HepG2 (cell line): ENCODE measurements at regions not wholly inside any gene's neighbourhood (a gene's known extent, or its start where the extent isn't known, plus 50 kb on each side); places are given as distances from the start of the nearest gene placed in this dataset.

Experiments
- ATAC-seq: fragments of 200-7000 bp; cut with Tn5 transposase; 3 replicates; pipeline ENCODE4 v1.9.1; 2020; ENCODE audit warnings: mild to moderate bottlenecking, moderate library complexity
- BruUV-seq: library from RNA; stranded (reverse); fragments of 400-500 nt; replicated peaks from 2 replicates; lab custom pipeline; 2021; lab: Mats Ljungman, UMichigan
- CTCF ChIA-PET: fragments of 300-600 bp; formaldehyde crosslinking; extraction: SDS; loops from one replicate; lab custom pipeline; 2021; ENCODE audit warnings: low total read pairs, inconsistent platforms, low intra/inter-chr PET ratio; lab: Yijun Ruan, JAX
- POLR2A ChIA-PET: fragments of 350-600 bp; sonication (Branson Sonifier 250); formaldehyde crosslinking; loops from one replicate; lab custom pipeline; 2020; ENCODE audit warnings: antibody characterized with exemption, inconsistent platforms; lab: Yijun Ruan, JAX
- DNase-seq: peaks from one replicate; pipeline ENCODE4 v3.0.0-alpha.2; 2015; ENCODE audit warnings: low spot score
- FAIRE-seq: peaks from 3 replicates; lab custom pipeline; 2011; peaks lifted over from hg19 to GRCh38; lab: Jason Lieb, UNC
- H2AFZ ChIP-seq: one replicate; pipeline ENCODE4 v1.6.1; 2011; ENCODE audit warnings: low read length, inconsistent platforms
- H3K27ac ChIP-seq: fragments of 300-600 bp; 3 replicates; pipeline ENCODE4 v1.8.0; 2011; ENCODE audit warnings: mixed run types, mild to moderate bottlenecking, mixed read lengths, low read length, inconsistent platforms; ENCODE audit not compliant: insufficient read depth; ENCODE audit errors: extremely low read length
- H3K27me3 ChIP-seq, 2 experiments: fragments of 200-600 bp in 1 of 2; 2 replicates in 1 of 2; 3 replicates in 1 of 2; pipeline versions ENCODE4 v1.6.0 to v1.8.0; 2011; ENCODE audit warnings: low read length in 2 of 2, mild to moderate bottlenecking in 2 of 2, moderate library complexity in 2 of 2, inconsistent platforms in 1 of 2; ENCODE audit not compliant: insufficient read depth in 2 of 2, control insufficient read depth in 1 of 2
- H3K36me3 ChIP-seq, 2 experiments: fragments of 200-600 bp in 1 of 2; replicated peaks in 1 of 2; 2 replicates in 1 of 2; 3 replicates in 1 of 2; pipeline versions ENCODE4 v1.5.1 to v1.8.0; 2011; ENCODE audit warnings: low read length in 2 of 2, inconsistent platforms in 1 of 2; ENCODE audit not compliant: insufficient read depth in 2 of 2, control insufficient read depth in 1 of 2
- H3K4me1 ChIP-seq: 2 replicates; pipeline ENCODE4 v1.5.1; 2012; ENCODE audit warnings: low read length, inconsistent platforms; ENCODE audit not compliant: insufficient read depth
- H3K4me2 ChIP-seq: 2 replicates; pipeline ENCODE4 v1.6.0; 2011; ENCODE audit warnings: low read depth, low read length, inconsistent platforms
- H3K4me3 ChIP-seq, 3 experiments: fragments of 200-600 bp in 1 of 3; sonication (generic), shearing (Covaris generic) in 1 of 3; replicated peaks in 1 of 3; 2 replicates each; pipeline ENCODE4 v1.5.1; 2011 to 2016; ENCODE audit warnings: low read length in 3 of 3, inconsistent platforms in 2 of 3, low read depth in 2 of 3, mild to moderate bottlenecking in 2 of 3, control low read depth in 1 of 3, mixed read lengths in 1 of 3; ENCODE audit not compliant: insufficient read depth in 1 of 3
- H3K79me2 ChIP-seq: one replicate; pipeline ENCODE4 v1.6.1; 2011; ENCODE audit warnings: low read length, inconsistent platforms; ENCODE audit not compliant: insufficient read depth
- H3K9ac ChIP-seq: 2 replicates; pipeline ENCODE4 v1.6.0; 2011; ENCODE audit warnings: mild to moderate bottlenecking, low read depth, low read length, inconsistent platforms; ENCODE audit not compliant: insufficient read depth
- H3K9me3 ChIP-seq: 2 replicates; pipeline ENCODE4 v1.5.1; 2012; ENCODE audit warnings: mild to moderate bottlenecking, low read length
- H4K20me1 ChIP-seq: 2 replicates; pipeline ENCODE4 v1.6.0; 2011; ENCODE audit warnings: inconsistent platforms, mild to moderate bottlenecking, low read length, moderate library complexity; ENCODE audit not compliant: insufficient read depth
- CAMTA2 ChIP-seq: sonication (generic); formaldehyde crosslinking; IDR thresholded peaks from 2 replicates; pipeline ENCODE4 v1.4.0; 2020; ENCODE audit warnings: mild to moderate bottlenecking, missing genetic modification reagents, borderline replicate concordance
- HNF1B ChIP-seq: sonication (generic); formaldehyde crosslinking; IDR thresholded peaks from 2 replicates; pipeline ENCODE4 v1.5.1; 2020; ENCODE audit warnings: mild to moderate bottlenecking, moderate library complexity, missing genetic modification reagents
- MIXL1 ChIP-seq: IDR thresholded peaks from 2 replicates; pipeline ENCODE4 v1.6.1; 2016
- MTA3 ChIP-seq: sonication (generic); formaldehyde crosslinking; IDR thresholded peaks from 2 replicates; pipeline ENCODE4 v1.4.0; 2020; ENCODE audit warnings: missing genetic modification reagents
- ONECUT2 ChIP-seq: sonication (generic); formaldehyde crosslinking; IDR thresholded peaks from 2 replicates; pipeline ENCODE4 v1.4.0; 2020; ENCODE audit warnings: missing genetic modification reagents
- PAWR ChIP-seq: sonication (generic); formaldehyde crosslinking; IDR thresholded peaks from 2 replicates; pipeline ENCODE4 v1.4.0; 2020; ENCODE audit warnings: missing genetic modification reagents, mild to moderate bottlenecking, borderline replicate concordance
- PBX2 ChIP-seq: IDR thresholded peaks from 2 replicates; pipeline ENCODE4 v1.6.1; 2016; ENCODE audit warnings: control low read depth
- REST ChIP-seq, 2 experiments: IDR thresholded peaks; 2 replicates each; pipeline ENCODE4 v1.6.1; 2011 to 2012; ENCODE audit warnings: low read length in 2 of 2, borderline replicate concordance in 1 of 2, low read depth in 1 of 2, mild to moderate bottlenecking in 1 of 2, moderate library complexity in 1 of 2
- TRIM24 ChIP-seq: sonication (generic); formaldehyde crosslinking; IDR thresholded peaks from 2 replicates; pipeline ENCODE4 v1.8.0; 2022; ENCODE audit warnings: mild to moderate bottlenecking, missing genetic modification reagents
- ZNF138 ChIP-seq: sonication (generic); formaldehyde crosslinking; IDR thresholded peaks from 2 replicates; pipeline ENCODE4 v1.5.0; 2020; ENCODE audit warnings: mild to moderate bottlenecking, low read depth, missing genetic modification reagents
- ZNF337 ChIP-seq: sonication (generic); formaldehyde crosslinking; IDR thresholded peaks from 2 replicates; pipeline ENCODE4 v1.5.1; 2020; ENCODE audit warnings: missing genetic modification reagents, low read depth, mild to moderate bottlenecking, borderline replicate concordance
- ZNF367 ChIP-seq: sonication (generic); formaldehyde crosslinking; IDR thresholded peaks from 2 replicates; pipeline ENCODE4 v1.4.0; 2020; ENCODE audit warnings: missing genetic modification reagents, borderline replicate concordance
- ZNF570 ChIP-seq: sonication (generic); formaldehyde crosslinking; IDR thresholded peaks from 2 replicates; pipeline ENCODE4 v1.4.0; 2020; ENCODE audit warnings: mild to moderate bottlenecking, missing genetic modification reagents, borderline replicate concordance
- ZNF710 ChIP-seq: sonication (generic); formaldehyde crosslinking; IDR thresholded peaks from 2 replicates; pipeline ENCODE4 v1.5.0; 2020; ENCODE audit warnings: mild to moderate bottlenecking, missing genetic modification reagents, borderline replicate concordance
- WGBS: methylation state at CpG from one replicate; pipeline ENCODE4 v1.1.6; 2017; ENCODE audit warnings: low lambda C conversion rate; 5-methylcytosine and 5-hydroxymethylcytosine counted together
- in situ Hi-C: cut with HindIII; loops from 2 replicates; pipeline ENCODE4 v1.10.0; 2017; ENCODE audit warnings: low pct_unique_long_range_greater_than_20kb; ENCODE audit not compliant: extremely low pct_ligation_motif_present
- intact Hi-C: fragments of 100-400 bp; cut with micrococcal nuclease; formaldehyde crosslinking; loops from one replicate; pipeline ENCODE4 v1.10.0; 2022; ENCODE audit not compliant: unreplicated experiment

- TF ChIP-seq PAWR: no peak
- no peak for TF ChIP-seq HNF1B
- no peak for TF ChIP-seq ZNF337 (CRISPR knock-in tag)
- no peak for TF ChIP-seq ZNF138 (CRISPR knock-in tag)
These were observed 377.6 kb downstream of the IRS2 start (continued) for GRCh38 chr13:109408591-109409382.

GRCh38 chr13:109406376-109406992 is 379.9 kb downstream of the IRS2 start:
- Histone ChIP-seq H3K79me2 (no peaks in the 10 kb centered on the region), H3K9me3 (peaks cover 42% of the 10 kb centered on the region), H3K27ac (no peak overlapping the region), H3K9ac (no peak overlapping the region), H3K36me3 (no peaks in the 10 kb centered on the region), H4K20me1 (no peaks in the 10 kb centered on the region), H3K4me2 (no peak overlapping the region), H3K27me3 (no peaks in the 10 kb centered on the region), H3K4me3 (no peak overlapping the region), H2AFZ (no peak overlapping the region), H3K4me1 (no peaks in the 10 kb centered on the region)
- intact Hi-C loops: no loop called here
- 39% methylated on average over 4 of the region's 4 CpGs for WGBS
- CTCF ChIA-PET: no interaction called here
- ATAC-seq (no peak), FAIRE-seq (no peak), DNase-seq (no peak)
- no TSS peak for BruUV-seq
- POLR2A ChIA-PET: no interaction called here
- in situ Hi-C loops: no loop called here
- no peak for TF ChIP-seq MIXL1 (CRISPR knock-in tag)
- no peak for TF ChIP-seq ONECUT2
- TF ChIP-seq TRIM24 (CRISPR knock-in tag): no peak
- no peak for TF ChIP-seq ZNF710 (CRISPR knock-in tag)
- no peak for TF ChIP-seq PBX2
- TF ChIP-seq MTA3: no peak
- TF ChIP-seq REST (IDR thresholded peaks at IDR 0.05; ENCODE audit: borderline replicate concordance in 1 of 2, low read depth in 1 of 2, low read length in 2 of 2): no peak
- TF ChIP-seq CAMTA2 (CRISPR knock-in tag): no peak
- TF ChIP-seq ZNF570 (CRISPR knock-in tag): no peak
- no peak for TF ChIP-seq ZNF367 (CRISPR knock-in tag)
